Neural cell (in vitro differentiated cells): ENCODE measurements at regions not wholly inside any gene's neighbourhood (a gene's known extent, or its start where the extent isn't known, plus 50 kb on each side); places are given as distances from the start of the nearest gene placed in this dataset.

Source experiments
- H2AFZ ChIP-seq: fragments of 200-600, 300-800 bp; sonication (generic), shearing (Covaris generic); 2 replicates; pipeline ENCODE4 v1.6.0; 2014; ENCODE audit warnings: low read depth, mild to moderate bottlenecking, antibody characterized with exemption, low read length, moderate library complexity
- H3F3A ChIP-seq: fragments of 200-600 bp; shearing (Covaris generic); 2 replicates; pipeline ENCODE4 v1.6.1; 2016; ENCODE audit warnings: mild to moderate bottlenecking, moderate library complexity, mixed read lengths, antibody characterized with exemption, low read length; ENCODE audit not compliant: insufficient read depth, poor library complexity, severe bottlenecking
- H3K27ac ChIP-seq: fragments of 200-600, 300-800 bp; sonication (generic), shearing (Covaris generic); 2 replicates; pipeline ENCODE4 v1.5.1; 2014; ENCODE audit warnings: mild to moderate bottlenecking, low read length, moderate library complexity
- H3K27me3 ChIP-seq: fragments of 300-800, 200-600 bp; sonication (generic), shearing (Covaris generic); 2 replicates; pipeline ENCODE4 v1.6.0; 2014; ENCODE audit warnings: mild to moderate bottlenecking, low read depth, low read length, moderate library complexity; ENCODE audit not compliant: insufficient read depth
- H3K36me3 ChIP-seq: fragments of 300-800, 200-600 bp; sonication (generic), shearing (Covaris generic); 2 replicates; pipeline ENCODE4 v1.5.1; 2014; ENCODE audit warnings: mild to moderate bottlenecking, antibody characterized with exemption, low read length, moderate library complexity; ENCODE audit not compliant: insufficient read depth
- H3K4me2 ChIP-seq: fragments of 300-800, 200-600 bp; sonication (generic), shearing (Covaris generic); 2 replicates; pipeline ENCODE4 v1.6.0; 2014; ENCODE audit warnings: mild to moderate bottlenecking, low read length
- H3K4me3 ChIP-seq: fragments of 300-800, 200-600 bp; sonication (generic), shearing (Covaris generic); 2 replicates; pipeline ENCODE4 v1.5.1; 2014; ENCODE audit warnings: mild to moderate bottlenecking, low read length, moderate library complexity
- H3K79me2 ChIP-seq: fragments of 200-600 bp; shearing (Covaris generic); replicated peaks from 2 replicates; pipeline ENCODE4 v1.6.0; 2014; ENCODE audit warnings: mild to moderate bottlenecking, low read length, moderate library complexity; ENCODE audit not compliant: insufficient read depth
- H3K9ac ChIP-seq: fragments of 300-800, 200-600 bp; sonication (generic), shearing (Covaris generic); 2 replicates; pipeline ENCODE4 v1.6.1; 2016; ENCODE audit warnings: mild to moderate bottlenecking, low read length, mixed read lengths
- H3K9me2 ChIP-seq: fragments of 200-600 bp; shearing (Covaris generic); 2 replicates; pipeline ENCODE4 v1.6.1; 2016; ENCODE audit warnings: mild to moderate bottlenecking, low read length, mixed read lengths; ENCODE audit not compliant: insufficient read depth
- H3K9me3 ChIP-seq: fragments of 200-600, 300-800 bp; sonication (generic), shearing (Covaris generic); 2 replicates; pipeline ENCODE4 v1.6.1; 2016; ENCODE audit warnings: mild to moderate bottlenecking, mixed run types, low read length, moderate library complexity, mixed read lengths
- H4K20me1 ChIP-seq: fragments of 200-600 bp; shearing (Covaris generic); 2 replicates; pipeline ENCODE4 v1.6.1; 2016; ENCODE audit warnings: mild to moderate bottlenecking, mixed run types; ENCODE audit not compliant: insufficient read depth
- CTCF ChIP-seq: fragments of 450-650 bp; IDR thresholded peaks from 2 replicates; pipeline ENCODE4 v1.5.1; 2014; ENCODE audit warnings: antibody characterized with exemption, mild to moderate bottlenecking, moderate library complexity; ENCODE audit not compliant: poor library complexity, severe bottlenecking
- EP300 ChIP-seq: fragments of 450-650 bp; conservative IDR thresholded peaks from 2 replicates; pipeline ENCODE4 v1.6.1; 2014; ENCODE audit warnings: antibody characterized with exemption, mild to moderate bottlenecking, moderate library complexity; ENCODE audit not compliant: poor library complexity, severe bottlenecking
- EZH2 ChIP-seq: fragments of 200-600, 300-800 bp; shearing (Covaris generic), sonication (generic); IDR thresholded peaks from 2 replicates; pipeline ENCODE4 v1.6.1; 2014; ENCODE audit warnings: antibody characterized with exemption, low read length, borderline replicate concordance, mild to moderate bottlenecking; ENCODE audit not compliant: insufficient read depth, poor library complexity, severe bottlenecking
- MXI1 ChIP-seq: fragments of 450-650 bp; conservative IDR thresholded peaks from 2 replicates; pipeline ENCODE4 v1.6.1; 2014; ENCODE audit warnings: antibody characterized with exemption, mild to moderate bottlenecking; ENCODE audit not compliant: poor library complexity, severe bottlenecking
- POLR2AphosphoS5 ChIP-seq: IDR thresholded peaks from 2 replicates; pipeline ENCODE4 v1.6.1; 2012
- RAD21 ChIP-seq: fragments of 450-650 bp; conservative IDR thresholded peaks from 2 replicates; pipeline ENCODE4 v1.6.1; 2014; ENCODE audit warnings: antibody characterized with exemption, mild to moderate bottlenecking, moderate library complexity
- SMC3 ChIP-seq: fragments of 450-650 bp; conservative IDR thresholded peaks from 2 replicates; pipeline ENCODE4 v1.6.1; 2014; ENCODE audit warnings: antibody characterized with exemption, mild to moderate bottlenecking, moderate library complexity; ENCODE audit not compliant: poor library complexity
- TAF1 ChIP-seq: IDR thresholded peaks from 2 replicates; pipeline ENCODE4 v1.6.1; 2012; ENCODE audit warnings: low read depth
- TF ChIP-seq, protein P1 (sequence below): IDR thresholded peaks from 2 replicates; pipeline ENCODE4 v1.6.1; 2012; ENCODE audit warnings: borderline replicate concordance

DNA sequence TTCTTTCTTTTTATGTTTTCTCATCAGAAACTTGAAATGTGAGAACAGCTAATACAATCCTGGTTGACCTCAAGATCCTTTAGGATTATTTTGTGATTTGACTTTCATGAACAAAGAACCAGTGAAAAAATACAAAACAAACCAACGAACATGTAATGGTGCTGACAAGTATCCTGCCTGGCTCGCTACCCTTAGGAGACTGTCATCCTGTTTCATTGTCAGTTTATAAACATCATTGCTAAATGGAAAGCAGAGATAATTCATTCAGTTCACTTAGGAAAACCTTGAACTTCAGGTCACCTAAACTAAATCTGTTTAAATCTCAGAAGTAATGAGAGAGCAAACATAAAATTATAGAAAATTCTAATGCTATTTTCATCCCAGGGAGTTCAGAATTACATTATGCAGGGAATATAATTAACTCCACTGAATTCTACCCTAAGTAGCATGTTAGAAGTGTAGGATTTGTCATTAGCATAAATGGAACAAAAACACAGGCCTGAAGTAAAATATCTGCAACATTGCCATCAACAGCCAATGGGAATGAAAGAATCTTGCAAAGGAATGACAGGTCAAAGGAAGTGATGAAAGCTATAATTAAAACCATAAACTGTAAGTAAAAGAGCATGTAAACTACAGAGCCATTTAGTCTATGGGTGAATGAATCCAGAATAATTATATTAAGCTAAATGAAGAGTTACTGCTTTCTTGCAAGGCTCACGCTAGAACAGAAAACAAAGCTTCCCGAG is 401.2 kb upstream of the MANEA start:
- Histone ChIP-seq H3F3A (no peaks in the 10 kb centered on the region), H3K27ac (peak overlapping the region; percentile 13), H3K9me2 (no peaks in the 10 kb centered on the region), H3K79me2 (no peaks in the 10 kb centered on the region), H3K4me2 (no peak overlapping the region), H2AFZ (no peak overlapping the region), H3K27me3 (no peaks in the 10 kb centered on the region), H3K36me3 (no peaks in the 10 kb centered on the region), H3K4me3 (no peak overlapping the region), H4K20me1 (no peaks in the 10 kb centered on the region), H3K9ac (no peak overlapping the region), H3K9me3 (no peaks in the 10 kb centered on the region)
- TF ChIP-seq EZH2 (no peak), TAF1 (no peak), EP300 (no peak), RAD21 (no peak), MXI1 (no peak), SMC3 (no peak), POLR2AphosphoS5 (no peak), CTCF (no peak)
- TF ChIP-seq, protein P1, sequence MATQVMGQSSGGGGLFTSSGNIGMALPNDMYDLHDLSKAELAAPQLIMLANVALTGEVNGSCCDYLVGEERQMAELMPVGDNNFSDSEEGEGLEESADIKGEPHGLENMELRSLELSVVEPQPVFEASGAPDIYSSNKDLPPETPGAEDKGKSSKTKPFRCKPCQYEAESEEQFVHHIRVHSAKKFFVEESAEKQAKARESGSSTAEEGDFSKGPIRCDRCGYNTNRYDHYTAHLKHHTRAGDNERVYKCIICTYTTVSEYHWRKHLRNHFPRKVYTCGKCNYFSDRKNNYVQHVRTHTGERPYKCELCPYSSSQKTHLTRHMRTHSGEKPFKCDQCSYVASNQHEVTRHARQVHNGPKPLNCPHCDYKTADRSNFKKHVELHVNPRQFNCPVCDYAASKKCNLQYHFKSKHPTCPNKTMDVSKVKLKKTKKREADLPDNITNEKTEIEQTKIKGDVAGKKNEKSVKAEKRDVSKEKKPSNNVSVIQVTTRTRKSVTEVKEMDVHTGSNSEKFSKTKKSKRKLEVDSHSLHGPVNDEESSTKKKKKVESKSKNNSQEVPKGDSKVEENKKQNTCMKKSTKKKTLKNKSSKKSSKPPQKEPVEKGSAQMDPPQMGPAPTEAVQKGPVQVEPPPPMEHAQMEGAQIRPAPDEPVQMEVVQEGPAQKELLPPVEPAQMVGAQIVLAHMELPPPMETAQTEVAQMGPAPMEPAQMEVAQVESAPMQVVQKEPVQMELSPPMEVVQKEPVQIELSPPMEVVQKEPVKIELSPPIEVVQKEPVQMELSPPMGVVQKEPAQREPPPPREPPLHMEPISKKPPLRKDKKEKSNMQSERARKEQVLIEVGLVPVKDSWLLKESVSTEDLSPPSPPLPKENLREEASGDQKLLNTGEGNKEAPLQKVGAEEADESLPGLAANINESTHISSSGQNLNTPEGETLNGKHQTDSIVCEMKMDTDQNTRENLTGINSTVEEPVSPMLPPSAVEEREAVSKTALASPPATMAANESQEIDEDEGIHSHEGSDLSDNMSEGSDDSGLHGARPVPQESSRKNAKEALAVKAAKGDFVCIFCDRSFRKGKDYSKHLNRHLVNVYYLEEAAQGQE = no peak

GRCh38 chr6:95185874-95186273 is 391.5 kb upstream of the MANEA start:
- no peak overlapping the region for H3K4me3 ChIP-seq
- H3K79me2 ChIP-seq = no peaks in the 10 kb centered on the region
- no peak overlapping the region for H3K4me2 ChIP-seq
- H3K27ac ChIP-seq = no peak overlapping the region
- H3F3A ChIP-seq = no peaks in the 10 kb centered on the region
- H3K27me3 ChIP-seq = no peaks in the 10 kb centered on the region
- no peak overlapping the region for H3K9ac ChIP-seq
- no peaks in the 10 kb centered on the region for H3K9me3 ChIP-seq
- no peaks in the 10 kb centered on the region for H4K20me1 ChIP-seq
- TF ChIP-seq, protein P1 = no peak
- TF ChIP-seq CTCF (no peak), POLR2AphosphoS5 (no peak), TAF1 (no peak), RAD21 (peak; percentile 23), EP300 (no peak)
- no peaks in the 10 kb centered on the region for H3K36me3 ChIP-seq
- no peak overlapping the region for H2AFZ ChIP-seq
- no peaks in the 10 kb centered on the region for H3K9me2 ChIP-seq
